T-helper 1 cell (primary cell): ENCODE measurements at regions not wholly inside any gene's neighbourhood (a gene's known extent, or its start where the extent isn't known, plus 50 kb on each side); places are given as distances from the start of the nearest gene placed in this dataset.
A peak's percentile ranks its signal among the peaks of the same experiment; 100 is the strongest.
"Not testable (repeated sequence)": the region's sequence is repeated elsewhere in the genome, so short reads cannot be mapped to it uniquely, and the experiment has no call there.

Experiments
- DNase-seq, 5 donors: peaks; one replicate each; pipeline ENCODE4 v3.0.0-alpha.2; 2012 to 2020

DNA sequence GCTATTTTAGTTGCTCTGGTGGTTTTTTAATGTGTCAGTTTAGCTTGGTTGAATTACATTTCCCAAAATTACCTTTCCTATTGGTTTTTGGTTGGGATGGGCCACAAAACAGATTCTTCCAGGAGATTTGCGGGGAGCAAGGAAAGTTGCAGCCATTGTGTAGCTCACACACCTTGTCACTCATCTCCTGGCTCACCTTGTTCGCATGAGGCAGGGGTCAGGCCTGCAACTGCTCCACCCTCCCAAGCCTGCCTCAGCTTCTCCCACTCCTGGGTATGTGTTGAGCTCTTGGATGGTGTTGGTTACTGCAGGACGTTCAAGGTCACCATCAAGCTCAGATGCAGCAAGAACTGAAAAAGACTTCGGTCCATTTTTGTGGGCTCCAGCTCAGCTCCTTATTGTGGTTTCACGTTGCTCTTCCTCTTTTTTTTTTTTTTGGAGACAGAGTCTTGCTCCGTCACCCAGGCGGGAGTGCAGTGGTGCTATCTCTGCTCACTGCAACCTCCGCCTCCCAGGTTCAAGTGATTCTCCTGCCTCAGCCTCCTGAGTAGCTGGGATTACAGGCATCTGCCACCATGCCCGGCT is 95.6 kb upstream of the METTL14 start:
- DNase-seq = no peak

GRCh38 chr4:118591339-118592046 is 93.7 kb upstream of the METTL14 start:
- DNase-seq = peak; percentile 87 to 98 (median 92)

DNA sequence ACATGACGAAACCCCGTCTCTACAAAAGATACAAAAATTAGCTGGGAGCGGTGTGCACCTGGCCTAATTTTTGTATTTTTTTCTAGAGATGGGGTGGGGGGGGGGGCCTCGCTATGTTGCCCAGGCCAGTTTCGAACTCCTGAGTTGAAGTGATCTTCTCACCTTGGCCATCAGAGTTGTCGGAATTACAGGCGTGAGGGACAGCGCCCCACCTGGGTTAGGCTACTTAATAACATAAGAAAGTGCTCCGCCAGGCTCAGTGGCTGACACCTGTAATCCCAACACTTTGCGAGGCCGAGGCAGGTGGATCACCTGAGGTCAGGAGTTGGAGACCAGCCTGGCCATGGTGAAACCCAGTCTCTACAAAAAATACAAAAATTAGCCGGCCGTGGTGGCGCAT is 92.9 kb upstream of the METTL14 start:
- DNase-seq = not testable (repeated sequence)

DNA sequence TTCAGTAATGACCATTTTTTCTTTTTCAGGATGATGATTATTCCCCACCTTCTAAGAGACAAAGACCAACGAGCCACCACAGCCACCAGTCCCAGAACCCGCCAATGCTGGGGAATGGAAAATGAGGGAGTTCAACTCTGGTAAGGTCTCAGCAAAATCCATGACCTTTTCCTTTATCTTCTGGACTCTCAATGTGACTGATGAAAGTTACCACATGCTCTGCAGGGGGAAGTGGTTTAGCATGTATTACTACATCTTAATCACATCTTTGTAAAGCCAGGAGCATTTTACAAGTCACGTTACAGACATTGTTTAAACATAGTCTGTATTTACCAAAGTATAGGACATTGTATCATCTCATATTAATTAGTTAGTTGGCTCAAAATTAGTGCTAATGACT is 89.3 kb upstream of the METTL14 start:
- not testable (repeated sequence) for DNase-seq

- DNase-seq = not testable (repeated sequence)
These were observed 60.1 kb upstream of the METTL14 start for GRCh38 chr4:118625097-118625496.

DNA sequence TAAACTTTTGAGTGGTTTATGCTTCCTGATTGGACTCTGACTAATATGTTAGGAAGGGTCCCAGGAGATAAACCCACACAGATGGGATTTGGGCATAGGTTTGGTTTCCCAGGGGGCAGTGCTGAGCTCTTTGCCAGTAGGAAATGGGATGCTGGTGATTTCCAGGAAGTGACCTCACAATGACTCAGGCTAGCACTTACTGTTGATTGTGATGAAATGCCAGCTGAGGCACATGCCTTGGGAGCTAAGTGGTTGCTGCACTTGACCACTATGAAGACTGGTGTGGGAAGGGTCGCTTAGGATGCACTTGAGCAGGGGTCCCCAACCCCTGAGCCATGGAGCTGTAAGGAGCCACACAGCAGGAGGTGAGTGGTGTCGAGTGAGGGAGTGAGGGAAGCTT is 55.5 kb upstream of the METTL14 start:
- not testable (repeated sequence) for DNase-seq

DNA sequence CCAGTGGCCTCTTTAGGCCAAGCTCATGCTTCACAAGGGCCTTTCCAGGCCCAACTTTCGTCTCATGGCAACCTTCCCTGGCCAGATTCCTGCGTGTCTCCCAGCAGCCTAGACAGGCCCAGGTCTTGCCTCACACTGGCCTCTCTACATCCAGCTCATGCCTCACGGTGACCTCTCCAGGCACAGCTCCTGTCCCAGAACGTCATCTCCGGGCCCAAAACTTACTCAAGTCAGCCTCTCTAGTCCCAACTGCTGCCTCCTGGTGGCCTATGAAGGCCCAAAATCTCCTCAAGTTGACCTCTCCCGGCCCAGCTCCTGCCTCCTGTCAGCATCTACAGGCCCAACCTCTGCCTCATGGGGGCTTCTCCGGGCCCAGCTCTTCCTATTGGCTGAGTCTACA is 54.3 kb upstream of the METTL14 start:
- not testable (repeated sequence) for DNase-seq

GRCh38 chr4:118631321-118632050 is 53.7 kb upstream of the METTL14 start:
- not testable (repeated sequence) for DNase-seq

DNA sequence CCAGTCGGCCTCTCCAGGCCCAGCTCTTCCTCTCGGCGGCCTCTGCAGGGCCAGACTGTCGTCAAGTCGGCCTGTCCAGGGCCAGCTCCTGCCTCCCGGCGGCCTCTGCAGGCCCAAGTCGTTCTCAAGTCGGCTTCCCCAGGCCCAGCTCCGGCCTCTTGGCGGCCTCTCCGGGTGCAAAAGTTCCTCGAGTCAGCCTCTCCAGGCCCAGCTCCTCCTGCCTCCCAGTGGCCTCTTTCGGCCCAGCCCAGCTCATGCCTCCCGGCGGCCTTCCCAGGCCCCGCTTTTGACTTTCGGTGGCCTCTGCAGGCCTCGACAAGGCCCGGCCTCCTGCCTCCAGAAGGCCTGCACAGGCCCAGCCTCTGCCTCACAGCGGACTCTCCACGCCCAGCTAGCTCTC is 51.7 kb upstream of the METTL14 start:
- not testable (repeated sequence) for DNase-seq

DNA sequence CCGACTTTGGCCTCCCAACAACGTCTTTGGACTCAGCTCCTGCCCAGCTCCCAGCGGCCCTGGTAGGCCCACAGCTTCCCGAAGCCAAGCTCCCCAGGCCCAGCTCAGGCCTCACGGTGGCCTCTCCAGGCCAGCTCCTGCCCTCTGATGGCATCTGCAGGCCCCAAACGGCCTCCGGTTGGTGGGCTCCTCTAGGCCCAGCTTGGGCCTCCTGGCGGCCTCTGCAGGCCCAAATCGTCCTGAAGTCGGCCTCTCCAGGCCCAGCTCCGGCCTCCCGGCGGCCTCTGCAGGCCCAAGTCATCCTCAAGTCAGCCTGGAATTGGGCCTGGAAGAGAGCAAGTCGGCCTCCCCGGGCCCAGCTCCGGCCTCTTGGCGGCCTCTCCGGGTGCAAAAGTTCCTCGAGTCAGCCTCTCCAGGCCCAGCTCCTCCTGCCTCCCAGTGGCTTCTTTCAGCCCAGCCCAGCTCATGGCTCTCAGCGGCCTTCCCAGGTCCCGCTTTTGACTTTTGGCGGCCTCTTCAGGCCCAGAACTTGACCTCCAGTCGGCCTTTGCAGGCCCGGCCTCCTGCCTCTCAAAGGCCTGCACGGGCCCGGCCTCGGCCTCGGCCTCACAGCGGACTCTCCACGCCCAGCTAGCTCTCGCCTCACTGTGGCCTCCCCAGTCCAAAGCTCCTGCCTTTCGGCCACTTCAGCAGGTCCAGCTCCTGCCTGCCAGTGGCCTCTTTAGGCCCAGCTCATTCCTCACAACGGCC is 50.9 kb upstream of the METTL14 start:
- DNase-seq = not testable (repeated sequence)
